Mesendoderm (in vitro differentiated cells): ENCODE measurements at regions not wholly inside any gene's neighbourhood (a gene's known extent, or its start where the extent isn't known, plus 50 kb on each side); places are given as distances from the start of the nearest gene placed in this dataset.
"Not testable (repeated sequence)": the region's sequence is repeated elsewhere in the genome, so short reads cannot be mapped to it uniquely, and the experiment has no call there.

Source experiments
- DNase-seq: peaks from one replicate; pipeline ENCODE4 v3.0.0; 2013
- H2AK5ac ChIP-seq: 2 replicates; pipeline ENCODE4 v1.6.1; 2013; ENCODE audit warnings: low read length, inconsistent platforms
- H2BK120ac ChIP-seq: 2 replicates; pipeline ENCODE4 v1.6.1; 2013; ENCODE audit warnings: low read depth, mild to moderate bottlenecking, low read length, moderate library complexity, mixed read lengths
- H2BK15ac ChIP-seq: replicated peaks from 2 replicates; pipeline ENCODE4 v1.6.1; 2013; ENCODE audit warnings: low read depth, mild to moderate bottlenecking, moderate library complexity
- H2BK5ac ChIP-seq: 2 replicates; pipeline ENCODE4 v1.6.1; 2013; ENCODE audit warnings: low read length, inconsistent platforms
- H3K18ac ChIP-seq: 2 replicates; pipeline ENCODE4 v1.6.1; 2013; ENCODE audit warnings: mild to moderate bottlenecking, low read length, mixed read lengths
- H3K23ac ChIP-seq: one replicate; pipeline ENCODE4 v1.6.1; 2013; ENCODE audit warnings: low read length
- H3K27ac ChIP-seq: 2 replicates; pipeline ENCODE4 v1.5.1; 2013; ENCODE audit warnings: low read depth, mild to moderate bottlenecking, inconsistent platforms, low read length, moderate library complexity
- H3K27me3 ChIP-seq: 2 replicates; pipeline ENCODE4 v1.6.1; 2013; ENCODE audit warnings: low read length, control low read depth, mild to moderate bottlenecking, inconsistent platforms; ENCODE audit not compliant: insufficient read depth, poor library complexity
- H3K36me3 ChIP-seq: 2 replicates; pipeline ENCODE4 v1.6.1; 2013; ENCODE audit warnings: low read length, inconsistent platforms; ENCODE audit not compliant: control insufficient read depth, insufficient read depth
- H3K4ac ChIP-seq: one replicate; pipeline ENCODE4 v1.6.1; 2013; ENCODE audit warnings: low read depth, mild to moderate bottlenecking, low read length, moderate library complexity
- H3K4me1 ChIP-seq: 2 replicates; pipeline ENCODE4 v1.6.1; 2013; ENCODE audit warnings: low read depth, low read length, inconsistent platforms; ENCODE audit not compliant: control insufficient read depth
- H3K4me2 ChIP-seq: 2 replicates; pipeline ENCODE4 v1.6.1; 2013; ENCODE audit warnings: low read length
- H3K4me3 ChIP-seq: 2 replicates; pipeline ENCODE4 v1.5.1; 2013; ENCODE audit warnings: mild to moderate bottlenecking, low read length
- H3K56ac ChIP-seq: one replicate; pipeline ENCODE4 v1.6.1; 2013; ENCODE audit warnings: low read length
- H3K79me1 ChIP-seq: 2 replicates; pipeline ENCODE4 v1.6.1; 2013; ENCODE audit warnings: low read length, inconsistent platforms
- H3K79me2 ChIP-seq: 2 replicates; pipeline ENCODE4 v1.6.1; 2013; ENCODE audit warnings: mild to moderate bottlenecking, low read length; ENCODE audit not compliant: control insufficient read depth, insufficient read depth
- H3K9ac ChIP-seq: 2 replicates; pipeline ENCODE4 v1.6.1; 2013; ENCODE audit warnings: low read length, inconsistent platforms
- H4K5ac ChIP-seq: one replicate; pipeline ENCODE4 v1.6.1; 2013; ENCODE audit warnings: low read length
- H4K8ac ChIP-seq: one replicate; pipeline ENCODE4 v1.6.1; 2013; ENCODE audit warnings: low read depth, mild to moderate bottlenecking, control low read depth, low read length, moderate library complexity
- WGBS: extraction: QIAGEN DNeasy Blood & Tissue Kit; methylation state at CpG from one replicate; pipeline ENCODE4 v1.1.7; 2013; ENCODE audit warnings: low lambda C conversion rate, missing lambda C conversion rate; ENCODE audit not compliant: insufficient coverage; ENCODE audit errors: extremely low coverage; 5-methylcytosine and 5-hydroxymethylcytosine counted together

- H4K8ac ChIP-seq, H3K4ac ChIP-seq, H3K27ac ChIP-seq, H3K4me2 ChIP-seq, H3K23ac ChIP-seq, H2BK5ac ChIP-seq, DNase-seq, H3K18ac ChIP-seq, H3K79me1 ChIP-seq, H3K9ac ChIP-seq, H3K56ac ChIP-seq, H3K4me1 ChIP-seq, H2BK120ac ChIP-seq, H2BK15ac ChIP-seq, H2AK5ac ChIP-seq, H4K5ac ChIP-seq, H3K4me3 ChIP-seq, H3K36me3 ChIP-seq, H3K79me2 ChIP-seq, H3K27me3 ChIP-seq: not testable (repeated sequence)
- WGBS: no CpG with 5 or more reads among the region's 6 CpGs
These were observed 127.6 kb upstream of the KCNJ18 start for GRCh38 chr17:21564757-21565156.

- not testable (repeated sequence) for H3K4me2 ChIP-seq, H3K79me2 ChIP-seq, H3K4me1 ChIP-seq, H3K36me3 ChIP-seq, H3K18ac ChIP-seq, H2BK120ac ChIP-seq, H3K79me1 ChIP-seq, H3K4me3 ChIP-seq, H3K4ac ChIP-seq, H3K23ac ChIP-seq, H2BK5ac ChIP-seq, H3K27me3 ChIP-seq, H2AK5ac ChIP-seq, H4K5ac ChIP-seq, H2BK15ac ChIP-seq, H3K56ac ChIP-seq, DNase-seq, H4K8ac ChIP-seq, H3K27ac ChIP-seq, H3K9ac ChIP-seq
- no CpG with 5 or more reads among the region's 2 CpGs for WGBS
These were observed 121.9 kb upstream of the KCNJ18 start for GRCh38 chr17:21570427-21570826.

- not testable (repeated sequence) for H2BK120ac ChIP-seq, H3K36me3 ChIP-seq, H2BK15ac ChIP-seq
These were observed 120.2 kb upstream of the KCNJ18 start for GRCh38 chr17:21572148-21572547.

GRCh38 chr17:21573271-21573960, 118.9 kb upstream of the KCNJ18 start:
- not testable (repeated sequence) for H4K5ac ChIP-seq, H3K27ac ChIP-seq, H3K79me1 ChIP-seq, H3K23ac ChIP-seq, H3K4me1 ChIP-seq, H2BK120ac ChIP-seq, H3K36me3 ChIP-seq, H3K9ac ChIP-seq, H3K4me2 ChIP-seq, H3K79me2 ChIP-seq, H2BK15ac ChIP-seq, H2BK5ac ChIP-seq, H4K8ac ChIP-seq, H3K4ac ChIP-seq, H2AK5ac ChIP-seq, H3K56ac ChIP-seq, H3K4me3 ChIP-seq, DNase-seq, H3K27me3 ChIP-seq, H3K18ac ChIP-seq
- WGBS: no CpG with 5 or more reads among the region's 36 CpGs

More at GRCh38 chr17:21572148-21572547, 120.2 kb upstream of the KCNJ18 start:
- H3K4ac ChIP-seq, H3K79me1 ChIP-seq, H3K79me2 ChIP-seq, H2AK5ac ChIP-seq, H3K9ac ChIP-seq, H3K4me2 ChIP-seq, H3K4me1 ChIP-seq, H3K56ac ChIP-seq, H3K23ac ChIP-seq, H3K18ac ChIP-seq, H2BK5ac ChIP-seq, H4K5ac ChIP-seq, H4K8ac ChIP-seq, H3K27ac ChIP-seq, H3K27me3 ChIP-seq, H3K4me3 ChIP-seq, DNase-seq: not testable (repeated sequence)
- WGBS: no CpG with 5 or more reads among the region's 1 CpG

- Histone ChIP-seq H3K4me3 (no peak overlapping the region), H3K23ac (no peak overlapping the region), H3K79me2 (no peaks in the 10 kb centered on the region), H3K36me3 (no peaks in the 10 kb centered on the region), H3K79me1 (no peaks in the 10 kb centered on the region), H2BK15ac (no peak overlapping the region), H2BK5ac (no peak overlapping the region), H3K4ac (no peak overlapping the region), H3K9ac (no peak overlapping the region), H3K18ac (no peak overlapping the region), H4K8ac (no peak overlapping the region), H2BK120ac (no peak overlapping the region), H3K4me2 (no peak overlapping the region), H3K27ac (no peak overlapping the region), H4K5ac (no peak overlapping the region), H3K4me1 (no peaks in the 10 kb centered on the region), H3K27me3 (no peaks in the 10 kb centered on the region), H3K56ac (no peak overlapping the region), H2AK5ac (no peak overlapping the region)
- no peak for DNase-seq
- no CpG with 5 or more reads among the region's 39 CpGs for WGBS
These were observed 118.2 kb upstream of the KCNJ18 start for GRCh38 chr17:21573961-21574610.
